Transverse colon (tissue), 4 donors: ENCODE measurements at regions not wholly inside any gene's neighbourhood (a gene's known extent, or its start where the extent isn't known, plus 50 kb on each side); places are given as distances from the start of the nearest gene placed in this dataset.

Experiments
- DNase-seq: peaks from one replicate; pipeline ENCODE4 v3.0.0-alpha.2; 2019
- H3K27ac ChIP-seq, 4 donors: fragments of 200-600 bp; sonication (generic); 2 replicates each; pipeline ENCODE4 v1.5.1; 2016 to 2018; ENCODE audit warnings: inconsistent platforms in 4 of 4
- H3K27me3 ChIP-seq: fragments of 200-600 bp; sonication (generic); 2 replicates; pipeline ENCODE4 v1.5.1; 2017; ENCODE audit warnings: inconsistent platforms
- H3K36me3 ChIP-seq, 4 donors: fragments of 200-600 bp; sonication (generic); 2 replicates each; pipeline ENCODE4 v1.5.1; 2017 to 2019; ENCODE audit warnings: inconsistent platforms in 4 of 4
- H3K4me1 ChIP-seq, 4 donors: fragments of 200-600 bp; sonication (generic); 2 replicates each; pipeline ENCODE4 v1.5.1; 2017 to 2020; ENCODE audit warnings: inconsistent platforms in 4 of 4
- H3K4me3 ChIP-seq, 4 donors: fragments of 200-600 bp; sonication (generic); 1 replicate in 1 of 4; 2 replicates in 3 of 4; pipeline versions ENCODE4 v1.5.1 to v1.6.1; 2017 to 2019; ENCODE audit warnings: inconsistent platforms in 4 of 4
- H3K9me3 ChIP-seq, 2 donors: fragments of 200-600 bp; sonication (generic); 2 replicates each; pipeline ENCODE4 v1.5.1; 2017 to 2019; ENCODE audit warnings: inconsistent platforms in 2 of 2
- EP300 ChIP-seq: sonication (generic); formaldehyde crosslinking; IDR thresholded peaks from one replicate; pipeline ENCODE4 v1.6.1; 2017; ENCODE audit warnings: antibody characterized with exemption, low read depth
- POLR2A ChIP-seq: fragments of 450-650 bp; IDR thresholded peaks from one replicate; pipeline ENCODE4 v1.6.1; 2016; ENCODE audit warnings: antibody characterized with exemption, mild to moderate bottlenecking, moderate library complexity
- POLR2AphosphoS5 ChIP-seq, 3 donors: sonication (generic); formaldehyde crosslinking; IDR thresholded peaks; one replicate each; pipeline ENCODE4 v1.6.1; 2016; ENCODE audit warnings: antibody characterized with exemption in 3 of 3
- whole genome bisulfite sequencing, 2 donors: methylation state at CpG; one replicate each; pipeline ENCODE4 v1.1.5; 2018; ENCODE audit warnings: low coverage in 1 of 2; 5-methylcytosine and 5-hydroxymethylcytosine counted together
- in situ Hi-C, 4 donors: fragments of 200-750 bp; cut with MboI; loops; one replicate each; pipeline versions ENCODE4 v1.15.0 to v1.15.1; 2017; ENCODE audit warnings: low sequenced_read_pairs in 3 of 4, low pct_ligation_motif_present in 1 of 4, low pct_unique_long_range_greater_than_20kb in 1 of 4
- intact Hi-C: fragments of 100-400 bp; cut with DNase I; formaldehyde crosslinking; loops from one replicate; pipeline ENCODE4 v1.15.1; 2023; ENCODE audit warnings: low total_unique reads
- TF ChIP-seq, protein P1 (sequence below), 5 experiments: fragments of 200-600 bp in 3 of 5; fragments of 450-650 bp in 2 of 5; sonication (generic) in 3 of 5; IDR thresholded peaks; 1 replicate in 2 of 5; 2 replicates in 3 of 5; pipeline ENCODE4 v1.5.1; 2016 to 2017; ENCODE audit warnings: antibody characterized with exemption in 5 of 5, inconsistent platforms in 3 of 5, mild to moderate bottlenecking in 2 of 5, moderate library complexity in 1 of 5

DNA sequence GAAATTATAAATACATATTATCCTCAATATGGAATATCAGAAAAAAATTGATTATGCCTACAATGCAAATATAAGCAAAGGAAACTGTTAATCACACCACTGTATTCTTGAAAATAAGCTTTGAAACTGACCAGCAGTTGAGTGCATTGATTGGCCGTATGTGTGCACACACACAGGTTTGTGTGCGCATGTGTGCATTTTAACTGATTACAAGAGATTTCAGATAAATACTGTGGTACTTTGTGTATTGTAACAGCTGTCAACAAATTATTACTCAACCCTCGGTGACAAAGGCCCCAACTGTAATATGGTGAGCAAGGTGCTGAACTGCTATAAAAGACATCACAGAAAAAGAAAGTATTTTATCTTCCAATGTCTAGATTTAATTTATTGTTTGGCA is 1238.9 kb upstream of the ALCAM start:
- DNase-seq: no peak
- TF ChIP-seq EP300 (no peak), POLR2A (no peak), POLR2AphosphoS5 (IDR thresholded peaks at IDR 0.05) (no peak)
- TF ChIP-seq, protein P1, sequence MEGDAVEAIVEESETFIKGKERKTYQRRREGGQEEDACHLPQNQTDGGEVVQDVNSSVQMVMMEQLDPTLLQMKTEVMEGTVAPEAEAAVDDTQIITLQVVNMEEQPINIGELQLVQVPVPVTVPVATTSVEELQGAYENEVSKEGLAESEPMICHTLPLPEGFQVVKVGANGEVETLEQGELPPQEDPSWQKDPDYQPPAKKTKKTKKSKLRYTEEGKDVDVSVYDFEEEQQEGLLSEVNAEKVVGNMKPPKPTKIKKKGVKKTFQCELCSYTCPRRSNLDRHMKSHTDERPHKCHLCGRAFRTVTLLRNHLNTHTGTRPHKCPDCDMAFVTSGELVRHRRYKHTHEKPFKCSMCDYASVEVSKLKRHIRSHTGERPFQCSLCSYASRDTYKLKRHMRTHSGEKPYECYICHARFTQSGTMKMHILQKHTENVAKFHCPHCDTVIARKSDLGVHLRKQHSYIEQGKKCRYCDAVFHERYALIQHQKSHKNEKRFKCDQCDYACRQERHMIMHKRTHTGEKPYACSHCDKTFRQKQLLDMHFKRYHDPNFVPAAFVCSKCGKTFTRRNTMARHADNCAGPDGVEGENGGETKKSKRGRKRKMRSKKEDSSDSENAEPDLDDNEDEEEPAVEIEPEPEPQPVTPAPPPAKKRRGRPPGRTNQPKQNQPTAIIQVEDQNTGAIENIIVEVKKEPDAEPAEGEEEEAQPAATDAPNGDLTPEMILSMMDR (IDR thresholded peaks at IDR 0.05): no peak
- Histone ChIP-seq H3K4me3 (no peak overlapping the region), H3K27ac (no peak overlapping the region), H3K27me3 (no peaks in the 10 kb centered on the region), H3K9me3 (no peaks in the 10 kb centered on the region), H3K36me3 (no peaks in the 10 kb centered on the region), H3K4me1 (no peaks in the 10 kb centered on the region)
- in situ Hi-C loops: no loop called here
- WGBS, 2 donors: 86 to 93% methylated on average over 2 to 3 of the region's 3 CpGs
- intact Hi-C loops: no loop called here

GRCh38 chr3:104132566-104133403 is 1233.9 kb upstream of the ALCAM start:
- Histone ChIP-seq H3K4me3 (no peak overlapping the region), H3K36me3 (no peaks in the 10 kb centered on the region), H3K27me3 (no peaks in the 10 kb centered on the region), H3K4me1 (no peaks in the 10 kb centered on the region), H3K9me3 (no peaks in the 10 kb centered on the region), H3K27ac (no peak overlapping the region)
- no peak for DNase-seq
- TF ChIP-seq POLR2A (no peak), POLR2AphosphoS5 (IDR thresholded peaks at IDR 0.05) (no peak), EP300 (no peak)
- TF ChIP-seq, protein P1 (IDR thresholded peaks at IDR 0.05): no peak
- WGBS, 2 donors: 71 to 87% methylated on average over 2 of the region's 2 CpGs
- in situ Hi-C loops (no loop called here), intact Hi-C loops (no loop called here)

- 66 to 76% methylated on average over 5 of the region's 5 CpGs for WGBS, 2 donors
- DNase-seq: no peak
- Histone ChIP-seq H3K9me3 (no peaks in the 10 kb centered on the region), H3K4me1 (no peaks in the 10 kb centered on the region), H3K27me3 (no peaks in the 10 kb centered on the region), H3K27ac (no peak overlapping the region), H3K4me3 (no peak overlapping the region), H3K36me3 (no peaks in the 10 kb centered on the region)
- intact Hi-C loops: no loop called here
- in situ Hi-C loops: no loop called here
- TF ChIP-seq, protein P1 (IDR thresholded peaks at IDR 0.05): no peak
- no peak for TF ChIP-seq EP300
- TF ChIP-seq POLR2A: no peak
Measured at GRCh38 chr3:104133630-104134029, 1233.1 kb upstream of the ALCAM start.

DNA sequence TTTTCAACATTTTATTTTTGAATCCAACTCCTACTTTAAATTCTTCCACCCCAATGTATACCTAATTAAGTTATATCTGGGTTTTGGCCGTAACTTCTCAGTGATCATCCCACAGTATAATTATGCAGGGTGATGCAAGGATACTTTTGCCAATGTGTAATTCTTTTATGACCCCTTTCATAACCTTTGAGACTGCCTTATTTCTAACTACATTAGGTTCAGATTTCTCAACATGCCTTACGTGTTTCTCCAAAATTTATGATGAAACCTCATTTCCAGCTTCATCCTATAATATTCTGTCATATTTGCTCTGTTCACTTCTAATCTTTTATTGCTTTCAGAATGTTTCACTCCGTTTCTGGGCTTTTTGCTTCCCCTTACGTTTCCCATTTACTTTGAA is 1229.6 kb upstream of the ALCAM start:
- Histone ChIP-seq H3K4me3 (no peak overlapping the region), H3K36me3 (no peaks in the 10 kb centered on the region), H3K27ac (no peak overlapping the region), H3K9me3 (no peaks in the 10 kb centered on the region), H3K4me1 (no peaks in the 10 kb centered on the region), H3K27me3 (no peaks in the 10 kb centered on the region)
- intact Hi-C loops: no loop called here
- no peak for DNase-seq
- WGBS, 2 donors: 55 to 62% methylated on average over 4 of the region's 4 CpGs
- in situ Hi-C loops: no loop called here
- no peak for TF ChIP-seq POLR2AphosphoS5 (IDR thresholded peaks at IDR 0.05)
- TF ChIP-seq POLR2A: no peak
- TF ChIP-seq, protein P1 (IDR thresholded peaks at IDR 0.05): no peak
- TF ChIP-seq EP300: no peak
